ENCODE measurements at regions not wholly inside any gene's neighbourhood (a gene's known extent, or its start where the extent isn't known, plus 50 kb on each side); places are given as distances from the start of the nearest gene placed in this dataset.

GRCh38 chr10:123462756-123463155, 203.4 kb upstream of the GPR26 start:
- Histone ChIP-seq H3K27ac (ENCODE audit: low read length) (no peak overlapping the region), H3K4me2 (ENCODE audit: insufficient read depth, low read length) (no peak overlapping the region), H3K36me3 (ENCODE audit: insufficient read depth, low read length) (no peaks in the 10 kb centered on the region), H3K27me3 (ENCODE audit: insufficient read depth, low read length, poor library complexity) (peaks cover 7% of the 10 kb centered on the region), H3K9me3 (ENCODE audit: insufficient read depth, low read length, severe bottlenecking) (no peaks in the 10 kb centered on the region), H3K79me2 (ENCODE audit: insufficient read depth, low read length) (no peaks in the 10 kb centered on the region), H3K4me1 (ENCODE audit: insufficient read depth, low read length) (no peaks in the 10 kb centered on the region), H3K9ac (ENCODE audit: low read depth, low read length) (no peak overlapping the region), H3K4me3 (ENCODE audit: low read depth in 1 of 2, low read length in 2 of 2) (no peak overlapping the region), H2AFZ (ENCODE audit: low read depth, low read length) (no peak overlapping the region), H4K20me1 (ENCODE audit: insufficient read depth, low read length) (no peaks in the 10 kb centered on the region)
- TF ChIP-seq EZH2 (IDR thresholded peaks at IDR 0.05; ENCODE audit: borderline replicate concordance, low read depth, low read length, severe bottlenecking) = no peak
- TF ChIP-seq, protein P1, sequence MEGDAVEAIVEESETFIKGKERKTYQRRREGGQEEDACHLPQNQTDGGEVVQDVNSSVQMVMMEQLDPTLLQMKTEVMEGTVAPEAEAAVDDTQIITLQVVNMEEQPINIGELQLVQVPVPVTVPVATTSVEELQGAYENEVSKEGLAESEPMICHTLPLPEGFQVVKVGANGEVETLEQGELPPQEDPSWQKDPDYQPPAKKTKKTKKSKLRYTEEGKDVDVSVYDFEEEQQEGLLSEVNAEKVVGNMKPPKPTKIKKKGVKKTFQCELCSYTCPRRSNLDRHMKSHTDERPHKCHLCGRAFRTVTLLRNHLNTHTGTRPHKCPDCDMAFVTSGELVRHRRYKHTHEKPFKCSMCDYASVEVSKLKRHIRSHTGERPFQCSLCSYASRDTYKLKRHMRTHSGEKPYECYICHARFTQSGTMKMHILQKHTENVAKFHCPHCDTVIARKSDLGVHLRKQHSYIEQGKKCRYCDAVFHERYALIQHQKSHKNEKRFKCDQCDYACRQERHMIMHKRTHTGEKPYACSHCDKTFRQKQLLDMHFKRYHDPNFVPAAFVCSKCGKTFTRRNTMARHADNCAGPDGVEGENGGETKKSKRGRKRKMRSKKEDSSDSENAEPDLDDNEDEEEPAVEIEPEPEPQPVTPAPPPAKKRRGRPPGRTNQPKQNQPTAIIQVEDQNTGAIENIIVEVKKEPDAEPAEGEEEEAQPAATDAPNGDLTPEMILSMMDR (IDR thresholded peaks at IDR 0.05; ENCODE audit: borderline replicate concordance, extremely low read depth, low read length, poor library complexity, severe bottlenecking) = no peak
- ATAC-seq (ENCODE audit: insufficient read depth, low read depth) = no peak
- DNase-seq = no peak

DNA sequence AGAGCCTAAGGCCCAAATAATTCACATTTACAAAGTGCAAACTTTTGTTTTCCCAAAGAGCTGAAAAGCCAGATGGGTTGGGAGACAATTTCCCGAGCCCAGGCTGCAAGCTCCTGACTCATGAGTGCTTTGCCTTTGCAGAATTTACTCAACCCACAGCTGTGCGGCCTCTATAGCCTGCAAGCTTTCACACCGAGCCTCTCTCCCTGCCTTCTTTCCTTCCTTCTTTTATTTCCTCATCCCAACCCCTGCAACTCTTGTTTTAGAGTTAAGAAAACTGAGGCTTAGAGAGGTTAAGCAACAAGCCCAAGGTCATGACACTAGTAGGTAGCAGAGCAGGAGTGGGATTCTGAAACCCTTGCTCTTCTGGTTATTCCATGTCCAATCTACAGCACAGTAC, 203.0 kb upstream of the GPR26 start:
- Histone ChIP-seq H3K27me3 (ENCODE audit: insufficient read depth, low read length, poor library complexity) (peaks cover 7% of the 10 kb centered on the region), H3K4me1 (ENCODE audit: insufficient read depth, low read length) (no peaks in the 10 kb centered on the region), H3K9ac (ENCODE audit: low read depth, low read length) (no peak overlapping the region), H3K79me2 (ENCODE audit: insufficient read depth, low read length) (no peaks in the 10 kb centered on the region), H3K4me2 (ENCODE audit: insufficient read depth, low read length) (no peak overlapping the region), H3K36me3 (ENCODE audit: insufficient read depth, low read length) (no peaks in the 10 kb centered on the region), H3K4me3 (ENCODE audit: low read depth in 1 of 2, low read length in 2 of 2) (no peak overlapping the region), H4K20me1 (ENCODE audit: insufficient read depth, low read length) (no peaks in the 10 kb centered on the region), H2AFZ (ENCODE audit: low read depth, low read length) (no peak overlapping the region), H3K27ac (ENCODE audit: low read length) (no peak overlapping the region), H3K9me3 (ENCODE audit: insufficient read depth, low read length, severe bottlenecking) (no peaks in the 10 kb centered on the region)
- ATAC-seq (ENCODE audit: insufficient read depth, low read depth) (no peak), DNase-seq (no peak)
- TF ChIP-seq, protein P1 (IDR thresholded peaks at IDR 0.05; ENCODE audit: borderline replicate concordance, extremely low read depth, low read length, poor library complexity, severe bottlenecking) = no peak
- no peak for TF ChIP-seq EZH2 (IDR thresholded peaks at IDR 0.05; ENCODE audit: borderline replicate concordance, low read depth, low read length, severe bottlenecking)

DNA sequence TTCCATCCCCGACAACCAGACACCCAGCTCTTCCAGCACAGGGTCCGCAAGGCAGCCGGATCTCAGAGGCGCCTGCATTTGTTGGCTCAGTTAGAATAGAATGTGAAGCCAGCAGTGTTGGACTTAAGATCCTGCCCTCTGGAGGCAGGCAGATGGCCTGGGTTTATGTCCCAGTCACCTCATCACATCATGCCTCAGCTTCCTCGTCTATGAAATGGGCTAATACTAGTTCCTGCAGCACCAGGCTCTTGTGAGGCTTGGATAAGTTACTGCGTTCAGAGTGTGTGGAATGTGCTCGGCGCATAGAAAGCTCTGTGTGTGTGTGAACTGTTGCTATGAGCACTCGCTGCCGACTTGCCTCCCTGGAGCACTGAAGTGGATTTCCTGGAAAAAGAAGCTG, 202.5 kb upstream of the GPR26 start:
- Histone ChIP-seq H3K27me3 (ENCODE audit: insufficient read depth, low read length, poor library complexity) (peaks cover 7% of the 10 kb centered on the region), H3K4me2 (ENCODE audit: insufficient read depth, low read length) (no peak overlapping the region), H3K79me2 (ENCODE audit: insufficient read depth, low read length) (no peaks in the 10 kb centered on the region), H3K4me1 (ENCODE audit: insufficient read depth, low read length) (no peaks in the 10 kb centered on the region), H4K20me1 (ENCODE audit: insufficient read depth, low read length) (no peaks in the 10 kb centered on the region), H3K4me3 (ENCODE audit: low read depth in 1 of 2, low read length in 2 of 2) (no peak overlapping the region), H3K36me3 (ENCODE audit: insufficient read depth, low read length) (no peaks in the 10 kb centered on the region), H3K9me3 (ENCODE audit: insufficient read depth, low read length, severe bottlenecking) (no peaks in the 10 kb centered on the region), H2AFZ (ENCODE audit: low read depth, low read length) (no peak overlapping the region), H3K9ac (ENCODE audit: low read depth, low read length) (no peak overlapping the region), H3K27ac (ENCODE audit: low read length) (no peak overlapping the region)
- no peak for TF ChIP-seq EZH2 (IDR thresholded peaks at IDR 0.05; ENCODE audit: borderline replicate concordance, low read depth, low read length, severe bottlenecking)
- TF ChIP-seq, protein P1 (IDR thresholded peaks at IDR 0.05; ENCODE audit: borderline replicate concordance, extremely low read depth, low read length, poor library complexity, severe bottlenecking) = no peak
- no peak for DNase-seq
- ATAC-seq (ENCODE audit: insufficient read depth, low read depth) = no peak

Measured in DND-41 (cell line).